ENCODE measurements at regions not wholly inside any gene's neighbourhood (a gene's known extent, or its start where the extent isn't known, plus 50 kb on each side); places are given as distances from the start of the nearest gene placed in this dataset.

- no peaks in the 10 kb centered on the region for H3K36me3 ChIP-seq (ENCODE audit: control insufficient read depth in 2 of 2, insufficient read depth in 1 of 2, low read length in 2 of 2)
- no peak overlapping the region for H3K27ac ChIP-seq (ENCODE audit: extremely low read depth, low read depth, low read length)
- TF ChIP-seq IKZF3 (tag by site-specific recombination; IDR thresholded peaks at IDR 0.05) = no peak
- TF ChIP-seq ZNF184 (tag by site-specific recombination; IDR thresholded peaks at IDR 0.05) = no peak
- H3K4me3 ChIP-seq (ENCODE audit: low read depth, low read length) = no peak overlapping the region
- ChIA-PET POLR2A (no interaction called here), CTCF (interaction anchor here (1.1 to 1.8 kb wide), 3 partner anchors 15 to 79 kb away, joined by 3 to 5 read pairs (median 3); no protein-coding TSS in a partner anchor)
- no peaks in the 10 kb centered on the region for H3K9me3 ChIP-seq (ENCODE audit: control insufficient read depth, insufficient read depth, low read depth, low read length)
- H3K4me1 ChIP-seq (ENCODE audit: control insufficient read depth, insufficient read depth, low read length) = no peaks in the 10 kb centered on the region
Observed at GRCh38 chr11:29265381-29265780, 751.4 kb downstream of the KCNA4 start.

DNA sequence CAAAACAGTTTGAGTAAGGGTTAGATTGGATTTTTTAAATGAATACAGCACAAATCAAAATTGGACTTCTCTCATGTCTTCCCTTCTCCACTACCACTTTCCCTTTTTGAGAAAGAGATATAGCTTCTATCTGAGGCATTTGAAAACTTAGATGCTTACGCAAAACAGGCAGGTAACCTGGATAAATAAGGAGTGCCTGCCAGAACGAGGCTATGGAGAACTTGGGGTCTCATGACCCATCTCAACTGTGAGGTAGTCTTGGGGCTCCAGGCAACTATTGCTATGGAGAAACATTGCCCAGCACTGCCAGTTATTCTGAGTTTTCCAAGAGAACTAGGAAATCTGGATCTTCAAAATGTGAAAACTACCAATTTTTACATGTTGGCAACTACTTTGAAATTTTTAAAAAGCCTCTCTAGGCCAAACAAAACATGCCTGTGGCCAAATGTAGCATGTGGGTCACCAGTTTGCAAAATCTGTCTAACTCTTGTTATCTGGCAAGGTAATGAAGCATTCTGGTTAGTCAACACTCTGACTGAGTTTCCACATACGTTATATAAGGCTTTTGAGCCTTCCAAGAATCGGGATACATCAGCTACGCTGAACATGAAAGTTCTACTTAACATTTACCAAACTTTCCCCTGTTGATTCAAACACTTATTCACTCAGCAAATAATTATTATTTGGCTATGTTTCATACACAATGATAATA, 752.7 kb downstream of the KCNA4 start:
- no peak for TF ChIP-seq ZNF76 (tag by site-specific recombination; IDR thresholded peaks at IDR 0.05; ENCODE audit: borderline replicate concordance, low read depth)
- TF ChIP-seq ZNF837 (tag by site-specific recombination; IDR thresholded peaks at IDR 0.05) = no peak
- no peak for TF ChIP-seq SP7 (tag by site-specific recombination; IDR thresholded peaks at IDR 0.05)
- no peak for TF ChIP-seq BCL11A (tag by site-specific recombination; IDR thresholded peaks at IDR 0.05; ENCODE audit: low read depth)
- no peak for TF ChIP-seq ZBTB49 (tag by site-specific recombination; IDR thresholded peaks at IDR 0.05; ENCODE audit: low read depth)
- TF ChIP-seq ZNF792 (tag by site-specific recombination; IDR thresholded peaks at IDR 0.05) = no peak
- no peak for TF ChIP-seq ZNF248 (tag by site-specific recombination; IDR thresholded peaks at IDR 0.05)
- TF ChIP-seq ZNF148 (tag by site-specific recombination; IDR thresholded peaks at IDR 0.05; ENCODE audit: borderline replicate concordance) = no peak
- no peak for TF ChIP-seq ZNF202 (tag by site-specific recombination; IDR thresholded peaks at IDR 0.05; ENCODE audit: borderline replicate concordance)
- TF ChIP-seq, protein P1, sequence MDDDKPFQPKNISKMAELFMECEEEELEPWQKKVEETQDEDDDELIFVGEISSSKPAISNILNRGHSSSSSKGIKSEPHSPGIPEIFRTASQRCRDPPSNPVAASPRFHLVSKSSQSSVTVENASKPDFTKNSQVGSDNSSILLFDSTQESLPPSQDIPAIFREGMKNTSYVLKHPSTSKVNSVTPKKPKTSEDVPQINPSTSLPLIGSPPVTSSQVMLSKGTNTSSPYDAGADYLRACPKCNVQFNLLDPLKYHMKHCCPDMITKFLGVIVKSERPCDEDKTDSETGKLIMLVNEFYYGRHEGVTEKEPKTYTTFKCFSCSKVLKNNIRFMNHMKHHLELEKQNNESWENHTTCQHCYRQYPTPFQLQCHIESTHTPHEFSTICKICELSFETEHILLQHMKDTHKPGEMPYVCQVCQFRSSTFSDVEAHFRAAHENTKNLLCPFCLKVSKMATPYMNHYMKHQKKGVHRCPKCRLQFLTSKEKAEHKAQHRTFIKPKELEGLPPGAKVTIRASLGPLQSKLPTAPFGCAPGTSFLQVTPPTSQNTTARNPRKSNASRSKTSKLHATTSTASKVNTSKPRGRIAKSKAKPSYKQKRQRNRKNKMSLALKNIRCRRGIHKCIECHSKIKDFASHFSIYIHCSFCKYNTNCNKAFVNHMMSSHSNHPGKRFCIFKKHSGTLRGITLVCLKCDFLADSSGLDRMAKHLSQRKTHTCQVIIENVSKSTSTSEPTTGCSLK (tag by site-specific recombination; IDR thresholded peaks at IDR 0.05) = no peak
- TF ChIP-seq ZNF558 (tag by site-specific recombination; IDR thresholded peaks at IDR 0.05) = no peak
- no peak for TF ChIP-seq ZBTB20 (tag by site-specific recombination; IDR thresholded peaks at IDR 0.05)
- TF ChIP-seq ZNF600 (tag by site-specific recombination; IDR thresholded peaks at IDR 0.05) = no peak
- no peak for TF ChIP-seq ZNF561 (tag by site-specific recombination; IDR thresholded peaks at IDR 0.05; ENCODE audit: borderline replicate concordance)
- TF ChIP-seq, protein P2, sequence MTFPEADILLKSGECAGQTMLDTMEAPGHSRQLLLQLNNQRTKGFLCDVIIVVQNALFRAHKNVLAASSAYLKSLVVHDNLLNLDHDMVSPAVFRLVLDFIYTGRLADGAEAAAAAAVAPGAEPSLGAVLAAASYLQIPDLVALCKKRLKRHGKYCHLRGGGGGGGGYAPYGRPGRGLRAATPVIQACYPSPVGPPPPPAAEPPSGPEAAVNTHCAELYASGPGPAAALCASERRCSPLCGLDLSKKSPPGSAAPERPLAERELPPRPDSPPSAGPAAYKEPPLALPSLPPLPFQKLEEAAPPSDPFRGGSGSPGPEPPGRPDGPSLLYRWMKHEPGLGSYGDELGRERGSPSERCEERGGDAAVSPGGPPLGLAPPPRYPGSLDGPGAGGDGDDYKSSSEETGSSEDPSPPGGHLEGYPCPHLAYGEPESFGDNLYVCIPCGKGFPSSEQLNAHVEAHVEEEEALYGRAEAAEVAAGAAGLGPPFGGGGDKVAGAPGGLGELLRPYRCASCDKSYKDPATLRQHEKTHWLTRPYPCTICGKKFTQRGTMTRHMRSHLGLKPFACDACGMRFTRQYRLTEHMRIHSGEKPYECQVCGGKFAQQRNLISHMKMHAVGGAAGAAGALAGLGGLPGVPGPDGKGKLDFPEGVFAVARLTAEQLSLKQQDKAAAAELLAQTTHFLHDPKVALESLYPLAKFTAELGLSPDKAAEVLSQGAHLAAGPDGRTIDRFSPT (tag by site-specific recombination; IDR thresholded peaks at IDR 0.05) = no peak
- TF ChIP-seq ZNF560 (tag by site-specific recombination; IDR thresholded peaks at IDR 0.05; ENCODE audit: borderline replicate concordance) = no peak
- no peak for TF ChIP-seq ZNF133 (tag by site-specific recombination; IDR thresholded peaks at IDR 0.05)
- no peak for TF ChIP-seq ZNF140 (tag by site-specific recombination; IDR thresholded peaks at IDR 0.05)
- no peak for TF ChIP-seq ZNF791 (tag by site-specific recombination; IDR thresholded peaks at IDR 0.05)
- TF ChIP-seq, protein P3, sequence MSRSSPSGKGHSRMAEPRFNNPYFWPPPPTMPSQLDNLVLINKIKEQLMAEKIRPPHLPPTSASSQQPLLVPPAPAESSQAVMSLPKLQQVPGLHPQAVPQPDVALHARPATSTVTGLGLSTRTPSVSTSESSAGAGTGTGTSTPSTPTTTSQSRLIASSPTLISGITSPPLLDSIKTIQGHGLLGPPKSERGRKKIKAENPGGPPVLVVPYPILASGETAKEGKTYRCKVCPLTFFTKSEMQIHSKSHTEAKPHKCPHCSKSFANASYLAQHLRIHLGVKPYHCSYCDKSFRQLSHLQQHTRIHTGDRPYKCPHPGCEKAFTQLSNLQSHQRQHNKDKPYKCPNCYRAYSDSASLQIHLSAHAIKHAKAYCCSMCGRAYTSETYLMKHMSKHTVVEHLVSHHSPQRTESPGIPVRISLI (tag by site-specific recombination; IDR thresholded peaks at IDR 0.05) = no peak
- Histone ChIP-seq H3K27ac (ENCODE audit: extremely low read depth, low read depth, low read length) (no peak overlapping the region), H3K9me3 (ENCODE audit: control insufficient read depth, insufficient read depth, low read depth, low read length) (no peaks in the 10 kb centered on the region), H3K4me1 (ENCODE audit: control insufficient read depth, insufficient read depth, low read length) (no peaks in the 10 kb centered on the region), H3K36me3 (ENCODE audit: control insufficient read depth in 2 of 2, insufficient read depth in 1 of 2, low read length in 2 of 2) (no peaks in the 10 kb centered on the region), H3K4me3 (ENCODE audit: low read depth, low read length) (no peak overlapping the region)
- POLR2A ChIA-PET = no interaction called here
- CTCF ChIA-PET = interaction anchor here (0.6 to 1.8 kb wide), 4 partner anchors 16 to 66 kb away, joined by 3 to 5 read pairs (median 3); no protein-coding TSS in a partner anchor
